ENCODE measurements at regions not wholly inside any gene's neighbourhood (a gene's known extent, or its start where the extent isn't known, plus 50 kb on each side); places are given as distances from the start of the nearest gene placed in this dataset.

GRCh38 chr4:23978002-23978401 lies 88.2 kb upstream of the PPARGC1A start:
- Histone ChIP-seq H3K79me2 (ENCODE audit: insufficient read depth, low read length) (no peaks in the 10 kb centered on the region), H3K9me2 (ENCODE audit: low read depth, low read length) (no peaks in the 10 kb centered on the region), H3K9ac (ENCODE audit: low read length) (no peak overlapping the region), H3K4me1 (ENCODE audit: insufficient read depth, low read length, severe bottlenecking) (no peaks in the 10 kb centered on the region), H3K4me3 (ENCODE audit: low read depth, low read length, poor library complexity, severe bottlenecking) (no peak overlapping the region), H3F3A (ENCODE audit: insufficient read depth, low read length) (no peaks in the 10 kb centered on the region), H3K36me3 (ENCODE audit: insufficient read depth, low read length) (no peaks in the 10 kb centered on the region), H3K9me3 (ENCODE audit: low read length) (no peaks in the 10 kb centered on the region), H2AFZ (ENCODE audit: low read length) (no peak overlapping the region), H3K27me3 (ENCODE audit: insufficient read depth, low read length) (no peaks in the 10 kb centered on the region), H3K27ac (ENCODE audit: low read depth, low read length, poor library complexity, severe bottlenecking) (no peak overlapping the region), H4K20me1 (ENCODE audit: insufficient read depth, low read length) (no peaks in the 10 kb centered on the region), H3K4me2 (ENCODE audit: low read length) (no peak overlapping the region)
- TF ChIP-seq EZH2 (IDR thresholded peaks at IDR 0.05; ENCODE audit: borderline replicate concordance, low read length) = no peak
- no peak for TF ChIP-seq CTCF (IDR thresholded peaks at IDR 0.05; ENCODE audit: low read length)

- Histone ChIP-seq H3F3A (ENCODE audit: insufficient read depth, low read length) (no peaks in the 10 kb centered on the region), H3K36me3 (ENCODE audit: insufficient read depth, low read length) (no peaks in the 10 kb centered on the region), H2AFZ (ENCODE audit: low read length) (no peak overlapping the region), H3K4me3 (ENCODE audit: low read depth, low read length, poor library complexity, severe bottlenecking) (no peak overlapping the region), H3K9me3 (ENCODE audit: low read length) (no peaks in the 10 kb centered on the region), H3K4me1 (ENCODE audit: insufficient read depth, low read length, severe bottlenecking) (no peaks in the 10 kb centered on the region), H3K4me2 (ENCODE audit: low read length) (no peak overlapping the region), H3K9ac (ENCODE audit: low read length) (no peak overlapping the region), H3K79me2 (ENCODE audit: insufficient read depth, low read length) (no peaks in the 10 kb centered on the region), H3K27ac (ENCODE audit: low read depth, low read length, poor library complexity, severe bottlenecking) (no peak overlapping the region), H4K20me1 (ENCODE audit: insufficient read depth, low read length) (no peaks in the 10 kb centered on the region), H3K27me3 (ENCODE audit: insufficient read depth, low read length) (no peaks in the 10 kb centered on the region), H3K9me2 (ENCODE audit: low read depth, low read length) (no peaks in the 10 kb centered on the region)
- TF ChIP-seq EZH2 (IDR thresholded peaks at IDR 0.05; ENCODE audit: borderline replicate concordance, low read length) (no peak), CTCF (IDR thresholded peaks at IDR 0.05; ENCODE audit: low read length) (no peak)
These were observed 86.6 kb upstream of the PPARGC1A start for GRCh38 chr4:23976423-23976822.

GRCh38 chr4:23973308-23973855 lies 83.5 kb upstream of the PPARGC1A start:
- Histone ChIP-seq H3K4me2 (ENCODE audit: low read length) (no peak overlapping the region), H3K9ac (ENCODE audit: low read length) (no peak overlapping the region), H3K79me2 (ENCODE audit: insufficient read depth, low read length) (no peaks in the 10 kb centered on the region)

More at GRCh38 chr4:23973308-23973855, 83.5 kb upstream of the PPARGC1A start:
- no peaks in the 10 kb centered on the region for H3K9me2 ChIP-seq (ENCODE audit: low read depth, low read length)
- no peaks in the 10 kb centered on the region for H3K9me3 ChIP-seq (ENCODE audit: low read length)
- H3K27ac ChIP-seq (ENCODE audit: low read depth, low read length, poor library complexity, severe bottlenecking) = no peak overlapping the region
- H4K20me1 ChIP-seq (ENCODE audit: insufficient read depth, low read length) = no peaks in the 10 kb centered on the region
- no peak overlapping the region for H3K4me3 ChIP-seq (ENCODE audit: low read depth, low read length, poor library complexity, severe bottlenecking)
- no peaks in the 10 kb centered on the region for H3K36me3 ChIP-seq (ENCODE audit: insufficient read depth, low read length)
- no peaks in the 10 kb centered on the region for H3F3A ChIP-seq (ENCODE audit: insufficient read depth, low read length)
- no peaks in the 10 kb centered on the region for H3K4me1 ChIP-seq (ENCODE audit: insufficient read depth, low read length, severe bottlenecking)
- TF ChIP-seq CTCF (IDR thresholded peaks at IDR 0.05; ENCODE audit: low read length) (no peak), EZH2 (IDR thresholded peaks at IDR 0.05; ENCODE audit: borderline replicate concordance, low read length) (no peak)
- H2AFZ ChIP-seq (ENCODE audit: low read length) = no peak overlapping the region
- no peaks in the 10 kb centered on the region for H3K27me3 ChIP-seq (ENCODE audit: insufficient read depth, low read length)

All from OCI-LY1 (cell line).